ENCODE measurements at regions not wholly inside any gene's neighbourhood (a gene's known extent, or its start where the extent isn't known, plus 50 kb on each side); places are given as distances from the start of the nearest gene placed in this dataset.

GRCh38 chr17:36877771-36878170, 59.5 kb upstream of the LHX1 start:
- ChIA-PET CTCF (no interaction called here), POLR2A (no interaction called here)
- Histone ChIP-seq H3K4me3 (ENCODE audit: low read depth, low read length) (no peak overlapping the region), H3K27ac (ENCODE audit: low read depth, low read length) (no peak overlapping the region), H3K27me3 (ENCODE audit: control insufficient read depth, insufficient read depth, low read length) (peaks cover 11% of the 10 kb centered on the region), H3K9me3 (ENCODE audit: control insufficient read depth, insufficient read depth, low read length) (no peaks in the 10 kb centered on the region; the same call in 1 of the 2 replicates)
- TF ChIP-seq CTCF (IDR thresholded peaks at IDR 0.05; ENCODE audit: low read depth, low read length): no peak
- DNase-seq (ENCODE audit: low read depth, low spot score): no peak

- POLR2A ChIA-PET: no interaction called here
- Histone ChIP-seq H3K27ac (ENCODE audit: low read depth, low read length) (no peak overlapping the region), H3K27me3 (ENCODE audit: control insufficient read depth, insufficient read depth, low read length) (peaks cover 11% of the 10 kb centered on the region), H3K9me3 (ENCODE audit: control insufficient read depth, insufficient read depth, low read length) (no peaks in the 10 kb centered on the region; the same call in 1 of the 2 replicates), H3K4me3 (ENCODE audit: low read depth, low read length) (no peak overlapping the region)
- no peak for TF ChIP-seq CTCF (IDR thresholded peaks at IDR 0.05; ENCODE audit: low read depth, low read length)
- CTCF ChIA-PET: no interaction called here
- no peak for DNase-seq (ENCODE audit: low read depth, low spot score)
Observed at GRCh38 chr17:36878216-36878615, 59.1 kb upstream of the LHX1 start.

- H3K9me3 ChIP-seq (ENCODE audit: control insufficient read depth, insufficient read depth, low read length): no peaks in the 10 kb centered on the region; the same call in none of the 2 replicates
- DNase-seq (ENCODE audit: low read depth, low spot score): no peak
- peaks cover 11% of the 10 kb centered on the region for H3K27me3 ChIP-seq (ENCODE audit: control insufficient read depth, insufficient read depth, low read length)
- CTCF ChIA-PET: no interaction called here
- H3K27ac ChIP-seq (ENCODE audit: low read depth, low read length): no peak overlapping the region
- POLR2A ChIA-PET: no interaction called here
- no peak for TF ChIP-seq CTCF (IDR thresholded peaks at IDR 0.05; ENCODE audit: low read depth, low read length)
- no peak overlapping the region for H3K4me3 ChIP-seq (ENCODE audit: low read depth, low read length)
Observed at GRCh38 chr17:36879027-36879426, 58.2 kb upstream of the LHX1 start.

- DNase-seq (ENCODE audit: low read depth, low spot score): no peak
- Histone ChIP-seq H3K27me3 (ENCODE audit: control insufficient read depth, insufficient read depth, low read length) (peaks cover 16% of the 10 kb centered on the region), H3K9me3 (ENCODE audit: control insufficient read depth, insufficient read depth, low read length) (no peaks in the 10 kb centered on the region; the same call in none of the 2 replicates), H3K27ac (ENCODE audit: low read depth, low read length) (no peak overlapping the region), H3K4me3 (ENCODE audit: low read depth, low read length) (no peak overlapping the region)
- no peak for TF ChIP-seq CTCF (IDR thresholded peaks at IDR 0.05; ENCODE audit: low read depth, low read length)
- CTCF ChIA-PET: no interaction called here
- POLR2A ChIA-PET: no interaction called here
Observed at GRCh38 chr17:36879624-36880131, 57.6 kb upstream of the LHX1 start.

GRCh38 chr17:36880268-36880905, 56.9 kb upstream of the LHX1 start:
- Histone ChIP-seq H3K27me3 (ENCODE audit: control insufficient read depth, insufficient read depth, low read length) (peaks cover 23% of the 10 kb centered on the region), H3K27ac (ENCODE audit: low read depth, low read length) (no peak overlapping the region), H3K9me3 (ENCODE audit: control insufficient read depth, insufficient read depth, low read length) (no peaks in the 10 kb centered on the region; the same call in none of the 2 replicates), H3K4me3 (ENCODE audit: low read depth, low read length) (no peak overlapping the region)
- no peak for DNase-seq (ENCODE audit: low read depth, low spot score)
- POLR2A ChIA-PET: no interaction called here
- no peak for TF ChIP-seq CTCF (IDR thresholded peaks at IDR 0.05; ENCODE audit: low read depth, low read length)
- CTCF ChIA-PET: interaction anchor here (1.1 kb wide), 1 partner anchor 167 kb away, joined by 3 read pairs; no protein-coding TSS in a partner anchor

All from AG04450 (cell line).